H1 (cell line): ENCODE measurements at regions not wholly inside any gene's neighbourhood (a gene's known extent, or its start where the extent isn't known, plus 50 kb on each side); places are given as distances from the start of the nearest gene placed in this dataset.

ENCODE experiments used
- EGR1 ChIP-seq: IDR thresholded peaks from 2 replicates; pipeline ENCODE4 v1.6.1; 2011; ENCODE audit warnings: low read depth, low read length, borderline replicate concordance
- GTF2F1 ChIP-seq: IDR thresholded peaks from 2 replicates; pipeline ENCODE4 v1.6.1; 2012; ENCODE audit warnings: low read depth, low read length, improper control_type of control experiment, borderline replicate concordance
- KDM4A ChIP-seq: IDR thresholded peaks from one replicate; pipeline ENCODE4 v1.7.1; 2012; ENCODE audit warnings: low read depth, mild to moderate bottlenecking, moderate library complexity, low read length, inconsistent platforms; ENCODE audit not compliant: severe bottlenecking
- RFX5 ChIP-seq: IDR thresholded peaks from 2 replicates; pipeline ENCODE4 v1.6.1; 2011; ENCODE audit warnings: low read depth, low read length, improper control_type of control experiment, borderline replicate concordance
- RXRA ChIP-seq: IDR thresholded peaks from 2 replicates; pipeline ENCODE4 v1.6.1; 2011; ENCODE audit warnings: low read depth, mild to moderate bottlenecking, low read length, moderate library complexity; ENCODE audit not compliant: insufficient read depth
- SAP30 ChIP-seq: fragments of 300-600 bp; sonication (generic); IDR thresholded peaks from 2 replicates; pipeline ENCODE4 v1.7.1; 2012; ENCODE audit warnings: low read length, moderate library complexity, mild to moderate bottlenecking, inconsistent platforms; ENCODE audit not compliant: insufficient read depth, insufficient replicate concordance
- YY1 ChIP-seq: IDR thresholded peaks from 2 replicates; pipeline ENCODE4 v1.6.1; 2011; ENCODE audit warnings: low read depth, mild to moderate bottlenecking, low read length
- TF ChIP-seq, protein P1 (sequence below): fragments of 300-600 bp; sonication (generic); IDR thresholded peaks from 2 replicates; pipeline ENCODE4 v1.7.1; 2012; ENCODE audit warnings: low read length, moderate library complexity, mild to moderate bottlenecking, inconsistent platforms; ENCODE audit not compliant: insufficient replicate concordance

DNA sequence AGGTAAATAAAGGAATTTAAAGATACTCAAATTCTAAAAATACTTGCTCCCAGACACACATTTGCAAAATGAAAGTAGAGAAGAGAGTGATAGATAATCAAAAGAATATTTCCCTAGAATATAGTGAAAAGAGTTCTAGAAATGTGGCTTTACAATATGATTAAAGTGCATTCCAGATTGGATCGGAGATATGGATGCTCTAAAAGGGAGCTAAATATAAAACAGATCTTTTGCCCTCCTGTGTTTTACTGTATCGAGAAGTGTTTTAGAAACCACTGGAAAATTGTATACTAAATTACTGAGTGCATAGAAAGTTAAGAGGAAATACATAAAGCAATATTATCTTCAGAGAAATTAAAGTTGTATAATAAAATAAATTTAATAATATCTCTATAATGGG is 1392.0 kb downstream of the TECRL start (continued):
- TF ChIP-seq, protein P1, sequence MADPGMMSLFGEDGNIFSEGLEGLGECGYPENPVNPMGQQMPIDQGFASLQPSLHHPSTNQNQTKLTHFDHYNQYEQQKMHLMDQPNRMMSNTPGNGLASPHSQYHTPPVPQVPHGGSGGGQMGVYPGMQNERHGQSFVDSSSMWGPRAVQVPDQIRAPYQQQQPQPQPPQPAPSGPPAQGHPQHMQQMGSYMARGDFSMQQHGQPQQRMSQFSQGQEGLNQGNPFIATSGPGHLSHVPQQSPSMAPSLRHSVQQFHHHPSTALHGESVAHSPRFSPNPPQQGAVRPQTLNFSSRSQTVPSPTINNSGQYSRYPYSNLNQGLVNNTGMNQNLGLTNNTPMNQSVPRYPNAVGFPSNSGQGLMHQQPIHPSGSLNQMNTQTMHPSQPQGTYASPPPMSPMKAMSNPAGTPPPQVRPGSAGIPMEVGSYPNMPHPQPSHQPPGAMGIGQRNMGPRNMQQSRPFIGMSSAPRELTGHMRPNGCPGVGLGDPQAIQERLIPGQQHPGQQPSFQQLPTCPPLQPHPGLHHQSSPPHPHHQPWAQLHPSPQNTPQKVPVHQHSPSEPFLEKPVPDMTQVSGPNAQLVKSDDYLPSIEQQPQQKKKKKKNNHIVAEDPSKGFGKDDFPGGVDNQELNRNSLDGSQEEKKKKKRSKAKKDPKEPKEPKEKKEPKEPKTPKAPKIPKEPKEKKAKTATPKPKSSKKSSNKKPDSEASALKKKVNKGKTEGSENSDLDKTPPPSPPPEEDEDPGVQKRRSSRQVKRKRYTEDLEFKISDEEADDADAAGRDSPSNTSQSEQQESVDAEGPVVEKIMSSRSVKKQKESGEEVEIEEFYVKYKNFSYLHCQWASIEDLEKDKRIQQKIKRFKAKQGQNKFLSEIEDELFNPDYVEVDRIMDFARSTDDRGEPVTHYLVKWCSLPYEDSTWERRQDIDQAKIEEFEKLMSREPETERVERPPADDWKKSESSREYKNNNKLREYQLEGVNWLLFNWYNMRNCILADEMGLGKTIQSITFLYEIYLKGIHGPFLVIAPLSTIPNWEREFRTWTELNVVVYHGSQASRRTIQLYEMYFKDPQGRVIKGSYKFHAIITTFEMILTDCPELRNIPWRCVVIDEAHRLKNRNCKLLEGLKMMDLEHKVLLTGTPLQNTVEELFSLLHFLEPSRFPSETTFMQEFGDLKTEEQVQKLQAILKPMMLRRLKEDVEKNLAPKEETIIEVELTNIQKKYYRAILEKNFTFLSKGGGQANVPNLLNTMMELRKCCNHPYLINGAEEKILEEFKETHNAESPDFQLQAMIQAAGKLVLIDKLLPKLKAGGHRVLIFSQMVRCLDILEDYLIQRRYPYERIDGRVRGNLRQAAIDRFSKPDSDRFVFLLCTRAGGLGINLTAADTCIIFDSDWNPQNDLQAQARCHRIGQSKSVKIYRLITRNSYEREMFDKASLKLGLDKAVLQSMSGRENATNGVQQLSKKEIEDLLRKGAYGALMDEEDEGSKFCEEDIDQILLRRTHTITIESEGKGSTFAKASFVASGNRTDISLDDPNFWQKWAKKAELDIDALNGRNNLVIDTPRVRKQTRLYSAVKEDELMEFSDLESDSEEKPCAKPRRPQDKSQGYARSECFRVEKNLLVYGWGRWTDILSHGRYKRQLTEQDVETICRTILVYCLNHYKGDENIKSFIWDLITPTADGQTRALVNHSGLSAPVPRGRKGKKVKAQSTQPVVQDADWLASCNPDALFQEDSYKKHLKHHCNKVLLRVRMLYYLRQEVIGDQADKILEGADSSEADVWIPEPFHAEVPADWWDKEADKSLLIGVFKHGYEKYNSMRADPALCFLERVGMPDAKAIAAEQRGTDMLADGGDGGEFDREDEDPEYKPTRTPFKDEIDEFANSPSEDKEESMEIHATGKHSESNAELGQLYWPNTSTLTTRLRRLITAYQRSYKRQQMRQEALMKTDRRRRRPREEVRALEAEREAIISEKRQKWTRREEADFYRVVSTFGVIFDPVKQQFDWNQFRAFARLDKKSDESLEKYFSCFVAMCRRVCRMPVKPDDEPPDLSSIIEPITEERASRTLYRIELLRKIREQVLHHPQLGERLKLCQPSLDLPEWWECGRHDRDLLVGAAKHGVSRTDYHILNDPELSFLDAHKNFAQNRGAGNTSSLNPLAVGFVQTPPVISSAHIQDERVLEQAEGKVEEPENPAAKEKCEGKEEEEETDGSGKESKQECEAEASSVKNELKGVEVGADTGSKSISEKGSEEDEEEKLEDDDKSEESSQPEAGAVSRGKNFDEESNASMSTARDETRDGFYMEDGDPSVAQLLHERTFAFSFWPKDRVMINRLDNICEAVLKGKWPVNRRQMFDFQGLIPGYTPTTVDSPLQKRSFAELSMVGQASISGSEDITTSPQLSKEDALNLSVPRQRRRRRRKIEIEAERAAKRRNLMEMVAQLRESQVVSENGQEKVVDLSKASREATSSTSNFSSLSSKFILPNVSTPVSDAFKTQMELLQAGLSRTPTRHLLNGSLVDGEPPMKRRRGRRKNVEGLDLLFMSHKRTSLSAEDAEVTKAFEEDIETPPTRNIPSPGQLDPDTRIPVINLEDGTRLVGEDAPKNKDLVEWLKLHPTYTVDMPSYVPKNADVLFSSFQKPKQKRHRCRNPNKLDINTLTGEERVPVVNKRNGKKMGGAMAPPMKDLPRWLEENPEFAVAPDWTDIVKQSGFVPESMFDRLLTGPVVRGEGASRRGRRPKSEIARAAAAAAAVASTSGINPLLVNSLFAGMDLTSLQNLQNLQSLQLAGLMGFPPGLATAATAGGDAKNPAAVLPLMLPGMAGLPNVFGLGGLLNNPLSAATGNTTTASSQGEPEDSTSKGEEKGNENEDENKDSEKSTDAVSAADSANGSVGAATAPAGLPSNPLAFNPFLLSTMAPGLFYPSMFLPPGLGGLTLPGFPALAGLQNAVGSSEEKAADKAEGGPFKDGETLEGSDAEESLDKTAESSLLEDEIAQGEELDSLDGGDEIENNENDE, result no peak
- TF ChIP-seq KDM4A (no peak), RXRA (no peak), YY1 (no peak), EGR1 (no peak), RFX5 (no peak), SAP30 (no peak), GTF2F1 (no peak)
- TF ChIP-seq, all 59 proteins: peak for 0
